PFSK-1 (cell line): ENCODE measurements at regions not wholly inside any gene's neighbourhood (a gene's known extent, or its start where the extent isn't known, plus 50 kb on each side); places are given as distances from the start of the nearest gene placed in this dataset.

ENCODE experiments used
- POLR2AphosphoS5 ChIP-seq: IDR thresholded peaks from 2 replicates; pipeline ENCODE4 v1.6.1; 2012; ENCODE audit warnings: low read depth, mild to moderate bottlenecking, control low read depth, low read length, moderate library complexity
- SIN3A ChIP-seq: IDR thresholded peaks from 2 replicates; pipeline ENCODE4 v1.6.1; 2012; ENCODE audit warnings: mild to moderate bottlenecking, low read length, moderate library complexity, borderline replicate concordance; ENCODE audit not compliant: insufficient read depth

GRCh38 chr12:65618588-65618987, 205.7 kb upstream of the HMGA2 start:
- TF ChIP-seq POLR2AphosphoS5 (no peak), SIN3A (no peak)
